ENCODE measurements at regions not wholly inside any gene's neighbourhood (a gene's known extent, or its start where the extent isn't known, plus 50 kb on each side); places are given as distances from the start of the nearest gene placed in this dataset.

DNA sequence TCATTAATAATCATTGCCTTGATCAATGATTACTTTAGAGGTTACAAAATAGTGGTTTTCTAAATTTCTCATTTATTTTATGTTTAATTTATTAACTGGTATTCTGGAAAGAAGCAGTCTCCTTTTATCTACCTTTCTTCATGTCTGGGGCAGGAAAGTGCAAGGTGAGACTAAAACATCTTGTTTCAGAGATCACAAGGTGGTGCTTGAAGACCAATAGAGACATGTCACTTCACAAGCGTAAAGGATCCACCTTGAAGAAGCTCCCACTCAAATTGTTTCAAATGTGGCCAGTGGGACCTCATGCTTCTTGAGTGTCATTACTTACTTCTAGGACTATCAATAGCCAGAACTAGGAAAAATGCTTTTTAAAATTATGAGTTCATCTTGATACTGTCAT lies 1568.7 kb downstream of the RPA4 start:
- no peak for TF ChIP-seq CTCF (IDR thresholded peaks at IDR 0.05)
- TF ChIP-seq POLR2AphosphoS5 (IDR thresholded peaks at IDR 0.05; ENCODE audit: low read depth, low read length): no peak
- TF ChIP-seq SIN3A (IDR thresholded peaks at IDR 0.05; ENCODE audit: borderline replicate concordance, insufficient read depth, low read depth, low read length): no peak
- TF ChIP-seq, protein P1, sequence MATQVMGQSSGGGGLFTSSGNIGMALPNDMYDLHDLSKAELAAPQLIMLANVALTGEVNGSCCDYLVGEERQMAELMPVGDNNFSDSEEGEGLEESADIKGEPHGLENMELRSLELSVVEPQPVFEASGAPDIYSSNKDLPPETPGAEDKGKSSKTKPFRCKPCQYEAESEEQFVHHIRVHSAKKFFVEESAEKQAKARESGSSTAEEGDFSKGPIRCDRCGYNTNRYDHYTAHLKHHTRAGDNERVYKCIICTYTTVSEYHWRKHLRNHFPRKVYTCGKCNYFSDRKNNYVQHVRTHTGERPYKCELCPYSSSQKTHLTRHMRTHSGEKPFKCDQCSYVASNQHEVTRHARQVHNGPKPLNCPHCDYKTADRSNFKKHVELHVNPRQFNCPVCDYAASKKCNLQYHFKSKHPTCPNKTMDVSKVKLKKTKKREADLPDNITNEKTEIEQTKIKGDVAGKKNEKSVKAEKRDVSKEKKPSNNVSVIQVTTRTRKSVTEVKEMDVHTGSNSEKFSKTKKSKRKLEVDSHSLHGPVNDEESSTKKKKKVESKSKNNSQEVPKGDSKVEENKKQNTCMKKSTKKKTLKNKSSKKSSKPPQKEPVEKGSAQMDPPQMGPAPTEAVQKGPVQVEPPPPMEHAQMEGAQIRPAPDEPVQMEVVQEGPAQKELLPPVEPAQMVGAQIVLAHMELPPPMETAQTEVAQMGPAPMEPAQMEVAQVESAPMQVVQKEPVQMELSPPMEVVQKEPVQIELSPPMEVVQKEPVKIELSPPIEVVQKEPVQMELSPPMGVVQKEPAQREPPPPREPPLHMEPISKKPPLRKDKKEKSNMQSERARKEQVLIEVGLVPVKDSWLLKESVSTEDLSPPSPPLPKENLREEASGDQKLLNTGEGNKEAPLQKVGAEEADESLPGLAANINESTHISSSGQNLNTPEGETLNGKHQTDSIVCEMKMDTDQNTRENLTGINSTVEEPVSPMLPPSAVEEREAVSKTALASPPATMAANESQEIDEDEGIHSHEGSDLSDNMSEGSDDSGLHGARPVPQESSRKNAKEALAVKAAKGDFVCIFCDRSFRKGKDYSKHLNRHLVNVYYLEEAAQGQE (IDR thresholded peaks at IDR 0.05; ENCODE audit: insufficient read depth in 1 of 2, low read depth in 2 of 2, low read length in 1 of 2): no peak
